ENCODE measurements at regions not wholly inside any gene's neighbourhood (a gene's known extent, or its start where the extent isn't known, plus 50 kb on each side); places are given as distances from the start of the nearest gene placed in this dataset.

GRCh38 chr14:87161502-87161901 lies 831.5 kb downstream of the GALC start:
- H4K20me1 ChIP-seq (ENCODE audit: insufficient read depth, low read length): no peaks in the 10 kb centered on the region
- TF ChIP-seq ZBTB44 (CRISPR knock-in tag; IDR thresholded peaks at IDR 0.05) (no peak), PRDM4 (CRISPR knock-in tag; IDR thresholded peaks at IDR 0.05; ENCODE audit: borderline replicate concordance) (no peak)
- ChIA-PET POLR2A (no interaction called here), CTCF (ENCODE audit: low intra/inter-chr PET ratio, low total read pairs) (no interaction called here)
- H3K4me2 ChIP-seq (ENCODE audit: low read depth, low read length): no peak overlapping the region
- no TSS peak for BruUV-seq (replicated peaks)
- H3K27me3 ChIP-seq (ENCODE audit: control insufficient read depth in 1 of 2, insufficient read depth in 2 of 2, low read length in 2 of 2): no peaks in the 10 kb centered on the region; a peak in 1 of 5 replicates
- WGBS (ENCODE audit: low lambda C conversion rate): under 1% methylated on average over 4 of the region's 4 CpGs
- no peaks in the 10 kb centered on the region; the same call in 1 of the 2 replicates for H3K9me3 ChIP-seq (ENCODE audit: low read length)
- ATAC-seq (no peak), DNase-seq (ENCODE audit: low spot score) (no peak), FAIRE-seq (no peak)
- intact Hi-C loops (cut with micrococcal nuclease; ENCODE audit: unreplicated experiment) (no loop called here), in situ Hi-C loops (cut with HindIII; ENCODE audit: extremely low pct_ligation_motif_present, low pct_unique_long_range_greater_than_20kb) (no loop called here)
- H3K4me3 ChIP-seq (replicated peaks in 1 of 3; ENCODE audit: insufficient read depth in 1 of 3, low read depth in 2 of 3, low read length in 3 of 3): no peak overlapping the region
- H3K9ac ChIP-seq (ENCODE audit: insufficient read depth, low read depth, low read length): no peak overlapping the region
- no peak overlapping the region for H2AFZ ChIP-seq (ENCODE audit: low read length)
- H3K27ac ChIP-seq (ENCODE audit: extremely low read length, insufficient read depth, low read length): no peak overlapping the region
- H3K79me2 ChIP-seq (ENCODE audit: insufficient read depth, low read length): no peaks in the 10 kb centered on the region
- H3K36me3 ChIP-seq (replicated peaks in 1 of 2; ENCODE audit: control insufficient read depth in 1 of 2, insufficient read depth in 2 of 2, low read length in 2 of 2): no peaks in the 10 kb centered on the region
- H3K4me1 ChIP-seq (ENCODE audit: insufficient read depth, low read length): no peaks in the 10 kb centered on the region

GRCh38 chr14:87160989-87161388 lies 832.0 kb downstream of the GALC start:
- Histone ChIP-seq H3K4me2 (ENCODE audit: low read depth, low read length) (no peak overlapping the region), H3K9ac (ENCODE audit: insufficient read depth, low read depth, low read length) (no peak overlapping the region), H3K27ac (ENCODE audit: extremely low read length, insufficient read depth, low read length) (no peak overlapping the region), H3K9me3 (ENCODE audit: low read length) (no peaks in the 10 kb centered on the region; the same call in 1 of the 2 replicates), H3K4me3 (replicated peaks in 1 of 3; ENCODE audit: insufficient read depth in 1 of 3, low read depth in 2 of 3, low read length in 3 of 3) (no peak overlapping the region), H2AFZ (ENCODE audit: low read length) (no peak overlapping the region), H4K20me1 (ENCODE audit: insufficient read depth, low read length) (no peaks in the 10 kb centered on the region), H3K36me3 (replicated peaks in 1 of 2; ENCODE audit: control insufficient read depth in 1 of 2, insufficient read depth in 2 of 2, low read length in 2 of 2) (no peaks in the 10 kb centered on the region), H3K79me2 (ENCODE audit: insufficient read depth, low read length) (no peaks in the 10 kb centered on the region), H3K27me3 (ENCODE audit: control insufficient read depth in 1 of 2, insufficient read depth in 2 of 2, low read length in 2 of 2) (no peaks in the 10 kb centered on the region; a peak in 1 of 5 replicates), H3K4me1 (ENCODE audit: insufficient read depth, low read length) (no peaks in the 10 kb centered on the region)
- POLR2A ChIA-PET: no interaction called here
- no peak for FAIRE-seq
- no peak for ATAC-seq
- no peak for DNase-seq (ENCODE audit: low spot score)
- WGBS (ENCODE audit: low lambda C conversion rate): 0% methylated on average over 2 of the region's 2 CpGs
- BruUV-seq (replicated peaks): no TSS peak
- no peak for TF ChIP-seq KAT2B (IDR thresholded peaks at IDR 0.05; ENCODE audit: borderline replicate concordance, low read depth, low read length)
- no peak for TF ChIP-seq NR2F6 (IDR thresholded peaks at IDR 0.05)
- TF ChIP-seq NR2F6 (CRISPR knock-in tag; IDR thresholded peaks at IDR 0.05): no peak
- no peak for TF ChIP-seq MXI1 (IDR thresholded peaks at IDR 0.05; ENCODE audit: borderline replicate concordance, low read depth, low read length)
- TF ChIP-seq YY1 (IDR thresholded peaks at IDR 0.05; ENCODE audit: insufficient read depth, insufficient replicate concordance, low read depth, low read length): no peak
- no peak for TF ChIP-seq ZFP41 (CRISPR knock-in tag; IDR thresholded peaks at IDR 0.05; ENCODE audit: borderline replicate concordance)
- TF ChIP-seq E2F1 (CRISPR knock-in tag; IDR thresholded peaks at IDR 0.05): no peak
- TF ChIP-seq PHF5A (CRISPR knock-in tag; IDR thresholded peaks at IDR 0.05; ENCODE audit: low read depth, unreplicated experiment): no peak
- TF ChIP-seq TFDP2 (CRISPR knock-in tag; IDR thresholded peaks at IDR 0.05): no peak
- TF ChIP-seq ZNF563 (CRISPR knock-in tag; IDR thresholded peaks at IDR 0.05): no peak
- no peak for TF ChIP-seq ZNF451 (CRISPR knock-in tag; IDR thresholded peaks at IDR 0.05)
- no peak for TF ChIP-seq YEATS4 (CRISPR knock-in tag; IDR thresholded peaks at IDR 0.05; ENCODE audit: borderline replicate concordance)
- CTCF ChIA-PET (ENCODE audit: low intra/inter-chr PET ratio, low total read pairs): no interaction called here
- intact Hi-C loops (cut with micrococcal nuclease; ENCODE audit: unreplicated experiment) (no loop called here), in situ Hi-C loops (cut with HindIII; ENCODE audit: extremely low pct_ligation_motif_present, low pct_unique_long_range_greater_than_20kb) (no loop called here)
